ENCODE measurements at regions not wholly inside any gene's neighbourhood (a gene's known extent, or its start where the extent isn't known, plus 50 kb on each side); places are given as distances from the start of the nearest gene placed in this dataset.

DNA sequence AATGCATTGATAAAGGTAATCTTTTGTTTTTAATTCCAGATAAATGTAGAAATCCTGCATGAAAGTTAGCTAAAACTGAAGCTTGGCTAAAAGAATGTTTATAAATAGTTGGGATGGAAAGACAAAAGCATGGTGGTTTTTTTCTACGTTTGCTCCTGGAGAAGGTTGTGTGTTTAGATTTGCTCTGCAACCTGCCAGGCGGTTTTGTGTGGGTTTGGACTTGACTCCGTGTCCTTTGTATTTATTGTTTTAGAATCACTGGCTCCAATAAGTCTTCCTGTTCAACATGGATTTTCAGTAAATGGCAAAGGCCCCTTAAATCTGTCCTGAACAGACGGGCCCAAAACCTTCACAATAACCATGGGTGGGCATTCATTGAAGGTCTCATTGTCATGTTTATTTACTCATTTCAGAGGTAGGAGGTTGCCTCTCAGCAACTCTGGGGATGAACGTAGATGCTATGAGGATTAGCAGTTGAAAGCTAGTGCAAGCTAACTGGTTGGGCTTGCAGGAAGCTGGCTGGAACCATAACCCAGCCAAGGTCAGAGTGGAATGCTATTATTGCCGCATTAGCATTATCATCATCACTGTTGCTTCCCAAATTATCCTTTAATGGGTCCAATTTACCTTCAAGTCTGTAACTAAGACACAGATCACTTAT, 60.6 kb upstream of the ADAMTS9 start:
- no peak for DNase-seq (ENCODE audit: low spot score)

DNA sequence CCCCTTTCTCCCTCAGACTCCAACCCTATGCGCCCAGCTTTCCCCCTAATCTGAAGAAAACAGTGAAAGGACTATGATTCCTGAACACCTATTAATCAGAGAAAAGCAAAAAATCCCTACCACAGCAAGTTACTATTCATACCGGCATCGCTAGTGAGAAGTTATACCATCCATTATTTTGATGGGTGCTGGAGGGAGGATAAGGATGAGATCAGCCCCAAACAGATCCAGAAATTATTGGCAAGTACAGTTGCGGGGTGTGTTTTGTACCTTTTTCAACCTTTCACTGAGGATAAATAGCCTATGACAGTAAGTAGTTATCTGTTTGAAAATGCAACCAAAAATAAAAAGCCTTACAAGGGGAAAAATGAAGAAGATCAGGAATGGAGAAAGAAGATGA, 59.9 kb upstream of the ADAMTS9 start:
- no peak for DNase-seq (ENCODE audit: low spot score)

DNA sequence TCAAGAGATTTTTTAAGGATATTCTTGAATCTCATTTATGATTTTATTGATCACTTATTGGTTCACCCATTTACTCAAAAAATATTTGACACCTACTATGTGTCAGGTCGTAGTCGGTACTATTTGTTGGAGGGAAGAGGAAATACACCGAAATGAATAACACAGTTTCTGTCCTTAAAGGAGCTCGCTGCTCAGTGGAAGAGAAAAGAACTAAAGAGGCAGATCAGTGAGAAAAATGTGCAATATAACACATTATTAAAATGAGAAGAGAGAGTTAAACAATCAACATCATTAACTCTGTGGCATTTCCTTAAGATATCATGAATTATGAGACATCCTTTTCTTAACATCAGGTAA, 56.1 kb upstream of the ADAMTS9 start:
- DNase-seq (ENCODE audit: low spot score): no peak

DNA sequence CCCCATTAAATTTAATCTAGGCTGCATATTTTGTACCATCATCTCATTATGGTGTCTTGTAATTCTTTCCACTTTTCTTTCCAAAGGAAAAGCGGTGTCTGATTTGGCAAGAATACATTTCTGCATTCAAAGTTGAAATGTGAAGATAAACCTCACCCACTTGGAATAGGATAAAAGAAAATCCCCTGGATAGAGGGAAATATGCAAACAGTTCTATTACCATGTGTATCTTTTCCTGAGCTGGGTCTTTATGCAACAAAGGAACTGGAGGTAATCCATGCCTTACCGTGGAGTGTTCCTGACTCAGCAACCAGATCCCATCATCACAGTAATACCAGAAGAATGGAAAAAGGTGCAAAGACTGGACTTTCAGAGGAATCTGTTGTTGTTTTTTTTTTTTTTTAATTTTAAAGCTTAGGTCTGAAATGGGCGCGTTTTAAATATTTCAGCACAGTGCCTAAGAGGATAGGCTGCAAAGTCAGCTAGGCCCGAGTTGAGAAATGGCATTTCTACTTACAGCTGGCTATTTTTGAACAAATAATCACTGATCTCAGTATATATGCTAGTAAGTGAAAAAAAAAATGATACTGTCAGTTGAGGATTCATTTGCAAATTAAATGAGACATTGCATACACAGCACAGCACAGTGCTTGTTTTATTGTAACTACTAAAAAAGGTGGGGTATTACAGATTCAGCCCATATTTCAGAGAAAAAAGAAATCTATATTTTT, 55.5 kb upstream of the ADAMTS9 start:
- no peak for DNase-seq (ENCODE audit: low spot score)

DNA sequence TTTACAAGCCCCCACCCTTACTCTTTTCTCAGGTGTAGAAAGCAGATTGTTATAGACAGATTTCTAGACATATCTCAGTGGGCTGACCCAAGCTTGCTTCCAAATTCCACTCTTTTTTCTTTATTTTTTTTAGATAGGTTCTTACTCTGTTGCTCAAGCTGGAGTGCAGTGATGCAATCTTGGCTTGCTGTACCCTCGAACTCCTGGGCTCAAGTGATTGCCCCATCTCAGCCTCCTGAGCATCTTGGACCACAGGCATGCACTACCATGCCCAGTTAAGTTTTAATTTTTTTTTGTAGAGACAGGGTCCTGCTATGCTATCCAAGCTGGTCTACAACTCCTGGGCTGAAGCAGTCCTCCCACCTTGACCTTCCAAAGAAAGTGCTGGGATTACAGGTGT, 53.5 kb upstream of the ADAMTS9 start:
- DNase-seq (ENCODE audit: low spot score): no peak

DNA sequence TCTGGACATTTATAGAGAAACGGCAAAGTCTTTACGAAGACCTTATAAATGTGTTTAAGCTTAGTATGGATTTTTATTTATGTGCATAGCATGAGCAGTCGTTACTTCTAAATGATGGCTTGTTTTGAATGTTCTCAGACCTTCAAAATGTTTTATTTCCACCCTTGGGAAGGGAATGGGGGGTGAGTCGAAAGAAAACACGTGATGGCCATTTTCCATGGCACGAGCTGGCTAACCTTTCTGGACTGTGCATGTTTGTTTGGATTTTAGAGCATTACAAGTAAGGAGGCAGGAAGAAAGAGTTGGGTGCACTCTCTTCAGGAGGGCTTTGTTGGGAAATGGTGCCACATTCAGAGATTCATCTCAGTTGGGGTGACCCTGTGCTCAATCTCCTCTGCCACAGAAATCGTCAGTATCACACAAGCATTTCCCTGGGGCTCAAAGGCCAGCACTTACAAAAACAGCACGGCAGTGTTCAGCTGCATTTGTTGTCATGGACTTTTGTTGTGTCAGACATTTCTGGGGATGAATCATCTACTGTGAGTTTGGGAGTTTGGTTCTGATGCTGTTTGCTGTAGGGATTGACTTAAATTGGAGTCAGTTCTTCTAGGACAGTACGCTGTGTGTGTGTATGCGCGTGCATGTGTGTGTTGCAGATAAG, 52.3 kb upstream of the ADAMTS9 start:
- no peak for DNase-seq (ENCODE audit: low spot score)

All from mucosa of gallbladder (tissue), 1 donor.